ENCODE measurements at regions not wholly inside any gene's neighbourhood (a gene's known extent, or its start where the extent isn't known, plus 50 kb on each side); places are given as distances from the start of the nearest gene placed in this dataset.

- no peak overlapping the region for H3K9ac ChIP-seq (ENCODE audit: low read length)
- H3K27me3 ChIP-seq (ENCODE audit: control insufficient read depth, insufficient read depth, low read length): no peaks in the 10 kb centered on the region
- no peaks in the 10 kb centered on the region for H3K4me1 ChIP-seq (ENCODE audit: control insufficient read depth, insufficient read depth, low read length)
- H3K9me3 ChIP-seq (ENCODE audit: control insufficient read depth, low read length): no peaks in the 10 kb centered on the region
- no peak overlapping the region for H3K4me3 ChIP-seq (ENCODE audit: low read length)
- H3K36me3 ChIP-seq (ENCODE audit: control insufficient read depth, insufficient read depth, low read length): no peaks in the 10 kb centered on the region
Measured at GRCh38 chr3:107256963-107257362, 120.3 kb upstream of the CCDC54 start.

GRCh38 chr3:107258300-107258699 lies 118.9 kb upstream of the CCDC54 start:
- Histone ChIP-seq H3K36me3 (ENCODE audit: control insufficient read depth, insufficient read depth, low read length) (no peaks in the 10 kb centered on the region), H3K4me3 (ENCODE audit: low read length) (no peak overlapping the region), H3K9ac (ENCODE audit: low read length) (no peak overlapping the region), H3K9me3 (ENCODE audit: control insufficient read depth, low read length) (no peaks in the 10 kb centered on the region), H3K27me3 (ENCODE audit: control insufficient read depth, insufficient read depth, low read length) (no peaks in the 10 kb centered on the region), H3K4me1 (ENCODE audit: control insufficient read depth, insufficient read depth, low read length) (no peaks in the 10 kb centered on the region)

GRCh38 chr3:107260207-107260606 lies 117.0 kb upstream of the CCDC54 start:
- no peaks in the 10 kb centered on the region for H3K9me3 ChIP-seq (ENCODE audit: control insufficient read depth, low read length)
- H3K4me1 ChIP-seq (ENCODE audit: control insufficient read depth, insufficient read depth, low read length): peaks cover 5% of the 10 kb centered on the region
- no peaks in the 10 kb centered on the region for H3K27me3 ChIP-seq (ENCODE audit: control insufficient read depth, insufficient read depth, low read length)
- H3K36me3 ChIP-seq (ENCODE audit: control insufficient read depth, insufficient read depth, low read length): no peaks in the 10 kb centered on the region
- no peak overlapping the region for H3K4me3 ChIP-seq (ENCODE audit: low read length)
- H3K9ac ChIP-seq (ENCODE audit: low read length): no peak overlapping the region

GRCh38 chr3:107263269-107264021 lies 113.8 kb upstream of the CCDC54 start:
- Histone ChIP-seq H3K36me3 (ENCODE audit: control insufficient read depth, insufficient read depth, low read length) (no peaks in the 10 kb centered on the region), H3K9ac (ENCODE audit: low read length) (no peak overlapping the region), H3K27me3 (ENCODE audit: control insufficient read depth, insufficient read depth, low read length) (no peaks in the 10 kb centered on the region), H3K4me1 (ENCODE audit: control insufficient read depth, insufficient read depth, low read length) (peaks cover 6% of the 10 kb centered on the region), H3K4me3 (ENCODE audit: low read length) (no peak overlapping the region), H3K9me3 (ENCODE audit: control insufficient read depth, low read length) (no peaks in the 10 kb centered on the region)

GRCh38 chr3:107264888-107265287 lies 112.4 kb upstream of the CCDC54 start:
- no peaks in the 10 kb centered on the region for H3K9me3 ChIP-seq (ENCODE audit: control insufficient read depth, low read length)
- H3K4me1 ChIP-seq (ENCODE audit: control insufficient read depth, insufficient read depth, low read length): peaks cover 6% of the 10 kb centered on the region
- H3K36me3 ChIP-seq (ENCODE audit: control insufficient read depth, insufficient read depth, low read length): no peaks in the 10 kb centered on the region
- no peak overlapping the region for H3K9ac ChIP-seq (ENCODE audit: low read length)
- H3K27me3 ChIP-seq (ENCODE audit: control insufficient read depth, insufficient read depth, low read length): no peaks in the 10 kb centered on the region
- no peak overlapping the region for H3K4me3 ChIP-seq (ENCODE audit: low read length)

GRCh38 chr3:107265526-107265925 lies 111.7 kb upstream of the CCDC54 start:
- H3K27me3 ChIP-seq (ENCODE audit: control insufficient read depth, insufficient read depth, low read length): no peaks in the 10 kb centered on the region
- H3K36me3 ChIP-seq (ENCODE audit: control insufficient read depth, insufficient read depth, low read length): no peaks in the 10 kb centered on the region

GRCh38 chr3:107268469-107268868 lies 108.8 kb upstream of the CCDC54 start:
- Histone ChIP-seq H3K9ac (ENCODE audit: low read length) (no peak overlapping the region), H3K4me3 (ENCODE audit: low read length) (no peak overlapping the region), H3K4me1 (ENCODE audit: control insufficient read depth, insufficient read depth, low read length) (peaks cover 6% of the 10 kb centered on the region), H3K9me3 (ENCODE audit: control insufficient read depth, low read length) (no peaks in the 10 kb centered on the region), H3K36me3 (ENCODE audit: control insufficient read depth, insufficient read depth, low read length) (no peaks in the 10 kb centered on the region), H3K27me3 (ENCODE audit: control insufficient read depth, insufficient read depth, low read length) (no peaks in the 10 kb centered on the region)

More at GRCh38 chr3:107265526-107265925, 111.7 kb upstream of the CCDC54 start:
- Histone ChIP-seq H3K9ac (ENCODE audit: low read length) (no peak overlapping the region), H3K4me3 (ENCODE audit: low read length) (no peak overlapping the region), H3K4me1 (ENCODE audit: control insufficient read depth, insufficient read depth, low read length) (peaks cover 6% of the 10 kb centered on the region), H3K9me3 (ENCODE audit: control insufficient read depth, low read length) (no peaks in the 10 kb centered on the region)

GRCh38 chr3:107269136-107269535 lies 108.1 kb upstream of the CCDC54 start:
- Histone ChIP-seq H3K4me3 (ENCODE audit: low read length) (no peak overlapping the region), H3K9ac (ENCODE audit: low read length) (no peak overlapping the region), H3K27me3 (ENCODE audit: control insufficient read depth, insufficient read depth, low read length) (no peaks in the 10 kb centered on the region), H3K9me3 (ENCODE audit: control insufficient read depth, low read length) (no peaks in the 10 kb centered on the region), H3K36me3 (ENCODE audit: control insufficient read depth, insufficient read depth, low read length) (no peaks in the 10 kb centered on the region), H3K4me1 (ENCODE audit: control insufficient read depth, insufficient read depth, low read length) (peaks cover 6% of the 10 kb centered on the region)

GRCh38 chr3:107271787-107272387 lies 105.4 kb upstream of the CCDC54 start:
- no peak overlapping the region for H3K4me3 ChIP-seq (ENCODE audit: low read length)
- no peaks in the 10 kb centered on the region for H3K36me3 ChIP-seq (ENCODE audit: control insufficient read depth, insufficient read depth, low read length)
- no peaks in the 10 kb centered on the region for H3K27me3 ChIP-seq (ENCODE audit: control insufficient read depth, insufficient read depth, low read length)
- H3K9ac ChIP-seq (ENCODE audit: low read length): no peak overlapping the region
- H3K9me3 ChIP-seq (ENCODE audit: control insufficient read depth, low read length): no peaks in the 10 kb centered on the region
- H3K4me1 ChIP-seq (ENCODE audit: control insufficient read depth, insufficient read depth, low read length): no peaks in the 10 kb centered on the region

GRCh38 chr3:107272471-107272870 lies 104.8 kb upstream of the CCDC54 start:
- no peaks in the 10 kb centered on the region for H3K27me3 ChIP-seq (ENCODE audit: control insufficient read depth, insufficient read depth, low read length)
- H3K4me1 ChIP-seq (ENCODE audit: control insufficient read depth, insufficient read depth, low read length): no peaks in the 10 kb centered on the region
- no peak overlapping the region for H3K4me3 ChIP-seq (ENCODE audit: low read length)
- no peaks in the 10 kb centered on the region for H3K9me3 ChIP-seq (ENCODE audit: control insufficient read depth, low read length)
- no peaks in the 10 kb centered on the region for H3K36me3 ChIP-seq (ENCODE audit: control insufficient read depth, insufficient read depth, low read length)
- no peak overlapping the region for H3K9ac ChIP-seq (ENCODE audit: low read length)

GRCh38 chr3:107272885-107273284 lies 104.4 kb upstream of the CCDC54 start:
- no peaks in the 10 kb centered on the region for H3K4me1 ChIP-seq (ENCODE audit: control insufficient read depth, insufficient read depth, low read length)

GRCh38 chr3:107273771-107274170 lies 103.5 kb upstream of the CCDC54 start:
- Histone ChIP-seq H3K9ac (ENCODE audit: low read length) (no peak overlapping the region), H3K9me3 (ENCODE audit: control insufficient read depth, low read length) (no peaks in the 10 kb centered on the region), H3K4me3 (ENCODE audit: low read length) (no peak overlapping the region), H3K4me1 (ENCODE audit: control insufficient read depth, insufficient read depth, low read length) (no peaks in the 10 kb centered on the region), H3K36me3 (ENCODE audit: control insufficient read depth, insufficient read depth, low read length) (no peaks in the 10 kb centered on the region), H3K27me3 (ENCODE audit: control insufficient read depth, insufficient read depth, low read length) (no peaks in the 10 kb centered on the region)

More at GRCh38 chr3:107272885-107273284, 104.4 kb upstream of the CCDC54 start:
- Histone ChIP-seq H3K36me3 (ENCODE audit: control insufficient read depth, insufficient read depth, low read length) (no peaks in the 10 kb centered on the region), H3K4me3 (ENCODE audit: low read length) (no peak overlapping the region), H3K27me3 (ENCODE audit: control insufficient read depth, insufficient read depth, low read length) (no peaks in the 10 kb centered on the region), H3K9ac (ENCODE audit: low read length) (no peak overlapping the region), H3K9me3 (ENCODE audit: control insufficient read depth, low read length) (no peaks in the 10 kb centered on the region)

All from mucosa of stomach (tissue), 1 donor.